Caco-2 (cell line): ENCODE measurements at regions not wholly inside any gene's neighbourhood (a gene's known extent, or its start where the extent isn't known, plus 50 kb on each side); places are given as distances from the start of the nearest gene placed in this dataset.

Source experiments
- BruUV-seq: library from RNA; stranded (reverse); fragments of 400-500 nt; replicated peaks from 2 replicates; lab custom pipeline; 2021; lab: Mats Ljungman, UMichigan
- CTCF ChIA-PET: fragments of 300-600 bp; sonication (Branson Sonifier 250); formaldehyde crosslinking; loops from one replicate; lab custom pipeline; 2022; ENCODE audit warnings: antibody characterized with exemption; lab: Charles Lee
- POLR2A ChIA-PET: fragments of 300-600 bp; sonication (Branson Sonifier 250); formaldehyde crosslinking; loops from one replicate; lab custom pipeline; 2022; ENCODE audit warnings: antibody characterized with exemption; lab: Charles Lee
- DNase-seq, 2 experiments: peaks; one replicate each; pipeline versions ENCODE4 v3.0.0 to v3.0.0-alpha.2; 2020 to 2022
- H3K27me3 ChIP-seq: replicated peaks from 2 replicates; pipeline ENCODE4 v1.6.0; 2011; ENCODE audit warnings: low read length; ENCODE audit not compliant: control insufficient read depth, insufficient read depth
- H3K36me3 ChIP-seq: 2 replicates; pipeline ENCODE4 v1.5.1; 2011; ENCODE audit warnings: low read length; ENCODE audit not compliant: control insufficient read depth, insufficient read depth
- H3K4me1 ChIP-seq: fragments of 250-450 bp; sonication (Bioruptor Pico); 2 replicates; pipeline ENCODE4 v1.5.1; 2020; ENCODE audit warnings: mild to moderate bottlenecking
- H3K4me3 ChIP-seq: 2 replicates; pipeline ENCODE4 v1.5.1; 2011; ENCODE audit warnings: low read depth, mild to moderate bottlenecking, control low read depth, low read length
- H3K9me3 ChIP-seq: fragments of 250-450 bp; sonication (Bioruptor Pico); 2 replicates; pipeline ENCODE4 v1.5.1; 2020; ENCODE audit warnings: mild to moderate bottlenecking, moderate library complexity
- H3K27ac Mint-ChIP-seq: one replicate; pipeline ENCODE4 v1.8.0; 2022; ENCODE audit warnings: mixed read lengths; ENCODE audit not compliant: unreplicated experiment
- H3K27me3 Mint-ChIP-seq: one replicate; pipeline ENCODE4 v1.8.0; 2022; ENCODE audit warnings: mixed read lengths; ENCODE audit not compliant: insufficient read depth, unreplicated experiment
- H3K36me3 Mint-ChIP-seq: one replicate; pipeline ENCODE4 v1.8.0; 2022; ENCODE audit warnings: mild to moderate bottlenecking, mixed read lengths; ENCODE audit not compliant: insufficient read depth, unreplicated experiment
- H3K4me1 Mint-ChIP-seq: one replicate; pipeline ENCODE4 v1.8.0; 2022; ENCODE audit warnings: low read depth, mixed read lengths; ENCODE audit not compliant: unreplicated experiment
- H3K4me3 Mint-ChIP-seq: one replicate; pipeline ENCODE4 v1.8.0; 2022; ENCODE audit warnings: mild to moderate bottlenecking, moderate library complexity, mixed read lengths; ENCODE audit not compliant: unreplicated experiment
- H3K9me3 Mint-ChIP-seq: one replicate; pipeline ENCODE4 v1.8.0; 2022; ENCODE audit warnings: mixed read lengths; ENCODE audit not compliant: unreplicated experiment
- CTCF ChIP-seq, 2 experiments: fragments of 200-600 bp in 1 of 2; IDR thresholded peaks; 1 replicate in 1 of 2; 2 replicates in 1 of 2; pipeline versions ENCODE4 v1.5.1 to v1.8.0; 2011 to 2022; ENCODE audit warnings: antibody characterized with exemption in 1 of 2, control low read depth in 1 of 2, inconsistent platforms in 1 of 2, low read depth in 1 of 2, low read length in 1 of 2, mild to moderate bottlenecking in 1 of 2, moderate library complexity in 1 of 2; ENCODE audit not compliant: insufficient read depth in 1 of 2, severe bottlenecking in 1 of 2, unreplicated experiment in 1 of 2
- intact Hi-C: fragments of 100-400 bp; cut with micrococcal nuclease; formaldehyde crosslinking; loops from one replicate; pipeline ENCODE4 v1.10.0; 2022; ENCODE audit not compliant: unreplicated experiment

GRCh38 chr22:49164773-49165320, 662.8 kb downstream of the BRD1 start:
- Mint-ChIP-seq H3K9me3 (no peaks in the 10 kb centered on the region), H3K27ac (no peak overlapping the region), H3K27me3 (peaks cover 9% of the 10 kb centered on the region), H3K36me3 (no peaks in the 10 kb centered on the region), H3K4me1 (no peaks in the 10 kb centered on the region), H3K4me3 (no peak overlapping the region)
- H3K4me3 ChIP-seq, result no peak overlapping the region
- no TSS peak for BruUV-seq
- intact Hi-C loops, result no loop called here
- ChIA-PET POLR2A (no interaction called here), CTCF (no interaction called here)
- no peak for TF ChIP-seq CTCF (IDR thresholded peaks at IDR 0.05; ENCODE audit: insufficient read depth in 1 of 2, low read depth in 1 of 2, low read length in 1 of 2, severe bottlenecking in 1 of 2, unreplicated experiment in 1 of 2)
- DNase-seq, result no peak
- no peaks in the 10 kb centered on the region for H3K4me1 ChIP-seq
- H3K27me3 ChIP-seq, result no peaks in the 10 kb centered on the region
- H3K9me3 ChIP-seq, result no peaks in the 10 kb centered on the region
- no peaks in the 10 kb centered on the region for H3K36me3 ChIP-seq

- H3K27me3 ChIP-seq, result no peaks in the 10 kb centered on the region
Measured at GRCh38 chr22:49163960-49164690, 663.5 kb downstream of the BRD1 start.

More at GRCh38 chr22:49163960-49164690, 663.5 kb downstream of the BRD1 start:
- no peak overlapping the region for H3K4me3 ChIP-seq
- H3K36me3 Mint-ChIP-seq, result no peaks in the 10 kb centered on the region
- intact Hi-C loops, result no loop called here
- H3K4me1 ChIP-seq, result no peaks in the 10 kb centered on the region
- H3K27me3 Mint-ChIP-seq, result peaks cover 9% of the 10 kb centered on the region
- ChIA-PET POLR2A (no interaction called here), CTCF (no interaction called here)
- H3K9me3 ChIP-seq, result no peaks in the 10 kb centered on the region
- H3K4me3 Mint-ChIP-seq, result no peak overlapping the region
- H3K4me1 Mint-ChIP-seq, result no peaks in the 10 kb centered on the region
- no peak for DNase-seq
- H3K9me3 Mint-ChIP-seq, result no peaks in the 10 kb centered on the region
- no TSS peak for BruUV-seq
- no peak overlapping the region for H3K27ac Mint-ChIP-seq
- no peak for TF ChIP-seq CTCF (IDR thresholded peaks at IDR 0.05; ENCODE audit: insufficient read depth in 1 of 2, low read depth in 1 of 2, low read length in 1 of 2, severe bottlenecking in 1 of 2, unreplicated experiment in 1 of 2)
- no peaks in the 10 kb centered on the region for H3K36me3 ChIP-seq
